Stomach (tissue), 8 donors: ENCODE measurements at regions not wholly inside any gene's neighbourhood (a gene's known extent, or its start where the extent isn't known, plus 50 kb on each side); places are given as distances from the start of the nearest gene placed in this dataset.

Source experiments
- DNase-seq, 2 donors: peaks; one replicate each; pipeline versions ENCODE4 v3.0.0 to v3.0.0-alpha.2; 2013 to 2019
- H3K27ac ChIP-seq, 5 donors: fragments of 200-600 bp in 4 of 5; sonication (generic) in 4 of 5; one replicate each; pipeline ENCODE4 v1.5.1; 2013 to 2019; ENCODE audit warnings: mild to moderate bottlenecking in 1 of 5, moderate library complexity in 1 of 5
- H3K27me3 ChIP-seq, 3 donors: fragments of 200-600 bp; sonication (generic); one replicate each; pipeline ENCODE4 v1.5.1; 2017 to 2019; ENCODE audit warnings: mixed run types in 1 of 3
- H3K36me3 ChIP-seq, 4 donors: fragments of 200-600 bp; sonication (generic); 1 replicate in 3 of 4; 2 replicates in 1 of 4; pipeline ENCODE4 v1.5.1; 2016 to 2019
- H3K4me1 ChIP-seq, 4 donors: fragments of 200-600 bp; sonication (generic); one replicate each; pipeline ENCODE4 v1.5.1; 2016 to 2019
- H3K4me3 ChIP-seq, 4 donors: fragments of 200-600 bp; sonication (generic) in 3 of 4; one replicate each; pipeline ENCODE4 v1.5.1; 2016 to 2019; ENCODE audit warnings: mild to moderate bottlenecking in 1 of 4
- H3K9me3 ChIP-seq, 4 donors: fragments of 200-600 bp; sonication (generic); one replicate each; pipeline ENCODE4 v1.5.1; 2016 to 2019
- EP300 ChIP-seq: sonication (generic); formaldehyde crosslinking; IDR thresholded peaks from one replicate; pipeline ENCODE4 v1.6.1; 2017; ENCODE audit warnings: antibody characterized with exemption
- POLR2A ChIP-seq, 4 donors: fragments of 450-650 bp; IDR thresholded peaks; one replicate each; pipeline ENCODE4 v1.6.1; 2016; ENCODE audit warnings: antibody characterized with exemption in 4 of 4, control low read depth in 2 of 4, mild to moderate bottlenecking in 1 of 4, moderate library complexity in 1 of 4
- POLR2AphosphoS5 ChIP-seq, 3 donors: sonication (generic); formaldehyde crosslinking; IDR thresholded peaks; one replicate each; pipeline ENCODE4 v1.6.1; 2016; ENCODE audit warnings: antibody characterized with exemption in 3 of 3
- WGBS, 5 donors: extraction: QIAGEN DNeasy Blood & Tissue Kit in 3 of 5; methylation state at CpG; one replicate each; pipeline versions ENCODE4 v1.1.5 to v1.1.7; 2013 to 2018; 5-methylcytosine and 5-hydroxymethylcytosine counted together
- intact Hi-C: fragments of 100-400 bp; cut with DNase I; formaldehyde crosslinking; loops from one replicate; pipeline ENCODE4 v1.15.1; 2023; ENCODE audit warnings: low total_unique reads
- TF ChIP-seq, protein P1 (sequence below), 7 experiments: fragments of 450-650 bp in 4 of 7; fragments of 200-600 bp in 3 of 7; sonication (generic) in 3 of 7; IDR thresholded peaks; one replicate each; pipeline ENCODE4 v1.5.1; 2016 to 2019; ENCODE audit warnings: antibody characterized with exemption in 7 of 7, control low read depth in 2 of 7, mild to moderate bottlenecking in 1 of 7
- donor health status: healthy with polysubstance abuse.
- donor health status: Bipolar disorder and iron deficiency.
- donor health status: healthy.

DNA sequence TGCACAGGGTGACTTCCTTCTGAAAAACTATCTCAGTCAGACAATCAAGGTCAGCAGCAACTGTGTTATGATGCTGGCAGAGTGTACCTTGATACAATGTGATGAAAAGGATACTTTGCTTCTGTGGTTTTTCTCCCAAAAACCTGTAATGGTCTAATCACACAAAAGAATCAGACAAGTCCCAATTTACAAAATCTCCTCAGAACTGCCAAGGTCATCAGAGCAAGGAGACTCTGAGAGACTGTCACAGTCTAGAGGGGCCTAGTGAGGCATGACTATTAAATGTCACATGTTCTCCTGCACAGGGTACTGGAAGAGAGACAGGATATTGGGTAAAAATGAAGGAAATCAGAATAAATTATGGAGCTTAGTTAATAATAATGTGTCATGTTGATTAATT is 185.4 kb downstream of the ST6GAL2 start:
- Histone ChIP-seq H3K4me3 (no peak overlapping the region), H3K9me3 (no peaks in the 10 kb centered on the region), H3K27me3 (no peaks in the 10 kb centered on the region), H3K4me1 (no peaks in the 10 kb centered on the region), H3K27ac (no peak overlapping the region), H3K36me3 (no peaks in the 10 kb centered on the region)
- TF ChIP-seq, protein P1, sequence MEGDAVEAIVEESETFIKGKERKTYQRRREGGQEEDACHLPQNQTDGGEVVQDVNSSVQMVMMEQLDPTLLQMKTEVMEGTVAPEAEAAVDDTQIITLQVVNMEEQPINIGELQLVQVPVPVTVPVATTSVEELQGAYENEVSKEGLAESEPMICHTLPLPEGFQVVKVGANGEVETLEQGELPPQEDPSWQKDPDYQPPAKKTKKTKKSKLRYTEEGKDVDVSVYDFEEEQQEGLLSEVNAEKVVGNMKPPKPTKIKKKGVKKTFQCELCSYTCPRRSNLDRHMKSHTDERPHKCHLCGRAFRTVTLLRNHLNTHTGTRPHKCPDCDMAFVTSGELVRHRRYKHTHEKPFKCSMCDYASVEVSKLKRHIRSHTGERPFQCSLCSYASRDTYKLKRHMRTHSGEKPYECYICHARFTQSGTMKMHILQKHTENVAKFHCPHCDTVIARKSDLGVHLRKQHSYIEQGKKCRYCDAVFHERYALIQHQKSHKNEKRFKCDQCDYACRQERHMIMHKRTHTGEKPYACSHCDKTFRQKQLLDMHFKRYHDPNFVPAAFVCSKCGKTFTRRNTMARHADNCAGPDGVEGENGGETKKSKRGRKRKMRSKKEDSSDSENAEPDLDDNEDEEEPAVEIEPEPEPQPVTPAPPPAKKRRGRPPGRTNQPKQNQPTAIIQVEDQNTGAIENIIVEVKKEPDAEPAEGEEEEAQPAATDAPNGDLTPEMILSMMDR (IDR thresholded peaks at IDR 0.05) = no peak
- TF ChIP-seq POLR2A (IDR thresholded peaks at IDR 0.05) (no peak), EP300 (no peak), POLR2AphosphoS5 (IDR thresholded peaks at IDR 0.05) (no peak)
- intact Hi-C loops = no loop called here
- no peak for DNase-seq

DNA sequence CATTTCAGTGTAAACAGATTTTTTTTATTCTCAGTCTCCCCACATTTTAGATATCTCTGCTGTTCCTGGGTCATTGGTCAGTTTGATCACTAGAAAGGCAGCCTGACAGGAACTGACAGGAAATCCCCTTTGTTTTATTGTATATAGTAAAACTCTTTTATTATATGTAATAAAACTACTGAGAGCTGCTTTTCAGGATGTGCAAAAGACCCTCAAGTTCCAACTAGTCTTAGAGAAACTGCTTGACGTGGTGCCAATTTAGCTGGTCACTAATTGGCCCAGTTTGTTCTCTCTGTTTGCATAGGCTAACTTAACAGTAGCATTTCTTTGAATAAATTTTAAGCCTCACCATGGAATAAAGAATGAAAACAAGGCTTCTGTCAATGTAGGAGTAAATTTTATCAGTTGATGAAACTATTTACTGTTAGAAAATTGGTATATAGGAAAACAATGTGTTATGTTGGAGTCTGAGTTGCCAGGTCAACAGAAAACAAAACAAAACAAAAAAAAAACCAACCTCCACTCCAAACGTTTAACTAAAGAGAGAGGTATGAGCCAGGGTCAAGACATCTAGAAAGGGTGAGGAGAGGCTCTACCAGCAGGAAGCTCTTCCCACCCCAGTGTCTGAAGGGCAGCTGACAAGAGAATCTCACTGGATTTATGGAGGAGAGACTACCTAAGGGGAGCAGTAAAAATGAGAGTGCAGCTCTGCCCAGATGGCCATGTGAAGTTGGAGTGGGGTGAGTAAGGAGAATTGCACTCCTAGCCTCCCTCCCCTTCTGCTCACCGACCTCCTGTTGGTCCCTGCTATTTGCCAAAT is 184.6 kb downstream of the ST6GAL2 start:
- H3K4me3 ChIP-seq = no peak overlapping the region
- no peaks in the 10 kb centered on the region for H3K27me3 ChIP-seq
- WGBS, 5 donors = 42 to 50% (median 48%) methylated on average over 3 of the region's 3 CpGs
- H3K27ac ChIP-seq = no peak overlapping the region
- H3K36me3 ChIP-seq = no peaks in the 10 kb centered on the region
- intact Hi-C loops = no loop called here
- DNase-seq = no peak
- no peaks in the 10 kb centered on the region for H3K9me3 ChIP-seq
- H3K4me1 ChIP-seq = no peaks in the 10 kb centered on the region
- TF ChIP-seq EP300 = no peak
- no peak for TF ChIP-seq POLR2A (IDR thresholded peaks at IDR 0.05)
- TF ChIP-seq POLR2AphosphoS5 (IDR thresholded peaks at IDR 0.05) = no peak
- TF ChIP-seq, protein P1 (IDR thresholded peaks at IDR 0.05) = no peak

DNA sequence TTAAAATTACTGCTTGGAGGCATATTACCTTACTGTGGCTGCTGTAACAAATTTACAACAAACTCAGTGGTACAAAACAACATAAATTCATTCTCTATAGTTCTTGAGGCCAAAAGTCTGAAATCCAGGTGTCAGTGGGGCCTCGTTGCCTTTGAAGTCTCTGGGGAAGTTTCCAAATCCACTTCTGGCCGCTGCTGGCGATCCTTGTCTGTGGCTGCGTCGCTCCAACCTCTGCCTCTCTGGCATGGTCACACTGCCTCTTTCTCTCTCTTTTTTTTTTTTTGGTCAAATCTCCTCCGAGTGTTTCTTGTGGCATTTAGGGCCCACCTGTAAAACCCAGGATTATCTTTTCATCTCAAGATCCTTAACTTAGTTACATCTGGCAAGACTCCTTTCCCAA is 182.8 kb downstream of the ST6GAL2 start:
- intact Hi-C loops = no loop called here
- no peak overlapping the region for H3K4me3 ChIP-seq
- no peaks in the 10 kb centered on the region for H3K27me3 ChIP-seq
- no peaks in the 10 kb centered on the region for H3K36me3 ChIP-seq
- H3K27ac ChIP-seq = no peak overlapping the region
- no peaks in the 10 kb centered on the region for H3K4me1 ChIP-seq
- WGBS, 5 donors = 75 to 87% (median 80%) methylated on average over 6 of the region's 6 CpGs
- no peak for DNase-seq
- no peaks in the 10 kb centered on the region for H3K9me3 ChIP-seq
- TF ChIP-seq, protein P1 (IDR thresholded peaks at IDR 0.05) = no peak
- no peak for TF ChIP-seq POLR2A (IDR thresholded peaks at IDR 0.05)
- no peak for TF ChIP-seq POLR2AphosphoS5 (IDR thresholded peaks at IDR 0.05)
- no peak for TF ChIP-seq EP300

DNA sequence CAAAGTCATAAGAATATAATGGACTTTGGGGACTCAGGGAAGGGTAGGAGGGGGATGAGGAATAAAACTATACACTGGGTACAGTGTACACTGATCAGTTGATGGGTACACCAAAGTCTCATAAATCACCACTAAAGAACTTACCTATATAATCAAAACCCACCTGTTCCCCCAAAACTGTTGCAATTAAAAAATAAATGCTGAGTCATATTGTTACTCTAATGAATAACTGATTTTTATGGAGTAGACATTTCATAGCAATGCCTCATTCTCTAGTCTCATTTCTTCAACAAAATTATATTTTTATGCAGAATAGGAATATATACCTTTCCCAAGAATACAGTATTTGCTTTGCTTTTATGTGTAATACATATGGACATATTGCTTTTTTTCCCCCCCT is 181.2 kb downstream of the ST6GAL2 start:
- intact Hi-C loops = no loop called here
- Histone ChIP-seq H3K27ac (no peak overlapping the region), H3K27me3 (no peaks in the 10 kb centered on the region), H3K4me1 (no peaks in the 10 kb centered on the region), H3K36me3 (no peaks in the 10 kb centered on the region), H3K4me3 (no peak overlapping the region), H3K9me3 (no peaks in the 10 kb centered on the region)
- no peak for DNase-seq
- TF ChIP-seq POLR2A (IDR thresholded peaks at IDR 0.05) (no peak), EP300 (no peak), POLR2AphosphoS5 (IDR thresholded peaks at IDR 0.05) (no peak)
- TF ChIP-seq, protein P1 (IDR thresholded peaks at IDR 0.05) = no peak
